WTC11 (cell line): ENCODE measurements at regions not wholly inside any gene's neighbourhood (a gene's known extent, or its start where the extent isn't known, plus 50 kb on each side); places are given as distances from the start of the nearest gene placed in this dataset.

Source experiments
- ATAC-seq: fragments of 200-7000 bp; cut with Tn5 transposase; 2 replicates; pipeline ENCODE4 v1.10.0; 2021; ENCODE audit warnings: mild to moderate bottlenecking, moderate library complexity
- CTCF ChIA-PET: fragments of 300-600 bp; sonication (Branson Sonifier 250); formaldehyde crosslinking; loops from one replicate; lab custom pipeline; 2021; ENCODE audit warnings: antibody characterized with exemption; lab: Charles Lee
- POLR2A ChIA-PET: fragments of 350-600 bp; sonication (Branson Sonifier 250); formaldehyde crosslinking; loops from one replicate; lab custom pipeline; 2021; ENCODE audit warnings: antibody characterized with exemption; lab: Charles Lee
- DNase-seq: peaks from one replicate; pipeline ENCODE4 v3.0.0; 2021; ENCODE audit warnings: low spot score
- H3K27ac Mint-ChIP-seq: 2 replicates; pipeline ENCODE4 v1.8.0; 2021; ENCODE audit warnings: mixed read lengths
- H3K27me3 Mint-ChIP-seq: 2 replicates; pipeline ENCODE4 v1.8.0; 2021; ENCODE audit warnings: low read depth, mild to moderate bottlenecking, moderate library complexity, mixed read lengths
- H3K36me3 Mint-ChIP-seq: 2 replicates; pipeline ENCODE4 v1.8.0; 2021; ENCODE audit warnings: mixed read lengths
- H3K4me1 Mint-ChIP-seq: 2 replicates; pipeline ENCODE4 v1.8.0; 2022; ENCODE audit warnings: mixed read lengths
- H3K4me3 Mint-ChIP-seq: 2 replicates; pipeline ENCODE4 v1.8.0; 2021; ENCODE audit warnings: mild to moderate bottlenecking, moderate library complexity, mixed read lengths
- H3K9me3 Mint-ChIP-seq: 2 replicates; pipeline ENCODE4 v1.8.0; 2021; ENCODE audit warnings: mixed read lengths
- CBFB ChIP-seq: sonication (generic); formaldehyde crosslinking; IDR thresholded peaks from 2 replicates; pipeline ENCODE4 v1.8.1; 2022; ENCODE audit warnings: mild to moderate bottlenecking, low read depth, missing genetic modification reagents
- CREM ChIP-seq: sonication (generic); formaldehyde crosslinking; IDR thresholded peaks from 2 replicates; pipeline ENCODE4 v1.8.1; 2022; ENCODE audit warnings: mild to moderate bottlenecking, missing genetic modification reagents, moderate library complexity
- FOXK1 ChIP-seq: sonication (generic); formaldehyde crosslinking; IDR thresholded peaks from 2 replicates; pipeline ENCODE4 v1.8.0; 2022; ENCODE audit warnings: mild to moderate bottlenecking, moderate library complexity, missing genetic modification reagents
- HMGA2 ChIP-seq: fragments of 250-450 bp; sonication (Bioruptor Pico); IDR thresholded peaks from 2 replicates; pipeline ENCODE4 v1.4.0; 2021; ENCODE audit warnings: mild to moderate bottlenecking, moderate library complexity
- JUN ChIP-seq: sonication (generic); formaldehyde crosslinking; IDR thresholded peaks from 2 replicates; pipeline ENCODE4 v1.8.0; 2023; ENCODE audit warnings: mild to moderate bottlenecking, missing genetic modification reagents
- MXD4 ChIP-seq: fragments of 250-450 bp; sonication (Bioruptor Pico); IDR thresholded peaks from 2 replicates; pipeline ENCODE4 v1.8.0; 2021; ENCODE audit warnings: mild to moderate bottlenecking, moderate library complexity, borderline replicate concordance
- MYBL2 ChIP-seq: sonication (generic); formaldehyde crosslinking; IDR thresholded peaks from 2 replicates; pipeline ENCODE4 v1.8.1; 2023; ENCODE audit warnings: mild to moderate bottlenecking, moderate library complexity, missing genetic modification reagents
- NR1H2 ChIP-seq: sonication (generic); formaldehyde crosslinking; IDR thresholded peaks from 2 replicates; pipeline ENCODE4 v1.9.0; 2021; ENCODE audit warnings: mild to moderate bottlenecking, moderate library complexity, missing genetic modification reagents
- RORB ChIP-seq: fragments of 250-450 bp; sonication (Bioruptor Pico); IDR thresholded peaks from 2 replicates; pipeline ENCODE4 v1.9.0; 2021; ENCODE audit warnings: mild to moderate bottlenecking
- TCF7 ChIP-seq: sonication (generic); formaldehyde crosslinking; IDR thresholded peaks from 2 replicates; pipeline ENCODE4 v1.8.0; 2022; ENCODE audit warnings: mild to moderate bottlenecking, low read depth, missing genetic modification reagents, moderate library complexity
- TEAD1 ChIP-seq: sonication (generic); formaldehyde crosslinking; IDR thresholded peaks from 2 replicates; pipeline ENCODE4 v1.8.0; 2022; ENCODE audit warnings: mild to moderate bottlenecking, missing genetic modification reagents
- TEAD4 ChIP-seq: sonication (generic); formaldehyde crosslinking; IDR thresholded peaks from 2 replicates; pipeline ENCODE4 v1.8.0; 2022; ENCODE audit warnings: mild to moderate bottlenecking, missing genetic modification reagents
- ZNF263 ChIP-seq: sonication (generic); formaldehyde crosslinking; IDR thresholded peaks from 2 replicates; pipeline ENCODE4 v1.8.1; 2022; ENCODE audit warnings: low read depth, mild to moderate bottlenecking, moderate library complexity, missing genetic modification reagents
- ZNF317 ChIP-seq: sonication (generic); formaldehyde crosslinking; IDR thresholded peaks from 2 replicates; pipeline ENCODE4 v1.8.1; 2023; ENCODE audit warnings: low read depth, mild to moderate bottlenecking, moderate library complexity, missing genetic modification reagents, borderline replicate concordance
- ZNF671 ChIP-seq: fragments of 250-450 bp; sonication (Bioruptor Pico); IDR thresholded peaks from 2 replicates; pipeline ENCODE4 v1.8.0; 2021; ENCODE audit warnings: mild to moderate bottlenecking
- TF ChIP-seq, protein P1 (sequence below): sonication (generic); formaldehyde crosslinking; IDR thresholded peaks from 2 replicates; pipeline ENCODE4 v1.8.0; 2022; ENCODE audit warnings: mild to moderate bottlenecking, missing genetic modification reagents
- TF ChIP-seq, protein P2 (sequence below): sonication (generic); formaldehyde crosslinking; IDR thresholded peaks from 2 replicates; pipeline ENCODE4 v1.8.1; 2023; ENCODE audit warnings: mild to moderate bottlenecking, missing genetic modification reagents, borderline replicate concordance
- TF ChIP-seq, protein P3 (sequence below): fragments of 250-450 bp; sonication (Bioruptor Pico); IDR thresholded peaks from 2 replicates; pipeline ENCODE4 v1.9.0; 2021; ENCODE audit warnings: mild to moderate bottlenecking, borderline replicate concordance
- TF ChIP-seq, protein P4 (sequence below): fragments of 250-450 bp; sonication (Bioruptor Pico); IDR thresholded peaks from 2 replicates; pipeline ENCODE4 v2.1.2; 2022; ENCODE audit warnings: mild to moderate bottlenecking, moderate library complexity

DNA sequence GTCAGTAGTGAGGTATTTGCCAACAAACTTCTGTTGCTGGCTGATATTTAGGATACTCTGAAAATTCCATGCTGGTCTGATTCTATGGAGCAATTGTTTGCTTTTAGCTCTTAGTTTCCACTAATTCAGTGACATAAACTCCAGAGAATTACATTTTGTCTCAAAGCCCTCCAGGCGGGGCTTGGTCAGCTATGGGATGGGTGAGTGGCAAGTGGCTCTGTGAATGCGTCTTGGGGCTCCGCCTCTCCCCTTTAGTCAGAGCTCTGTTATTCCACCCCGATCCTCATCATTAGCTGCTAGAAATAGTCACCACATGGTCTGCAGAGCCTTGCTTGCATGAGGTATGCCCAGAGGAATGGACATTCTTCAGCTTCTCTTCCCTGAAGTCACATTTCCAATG is 540.6 kb downstream of the QKI start:
- CTCF ChIA-PET = interaction anchor here (0.5 to 1.4 kb wide), 2 partner anchors 9 to 509 kb away, joined by 4 to 5 read pairs; no protein-coding TSS in a partner anchor

DNA sequence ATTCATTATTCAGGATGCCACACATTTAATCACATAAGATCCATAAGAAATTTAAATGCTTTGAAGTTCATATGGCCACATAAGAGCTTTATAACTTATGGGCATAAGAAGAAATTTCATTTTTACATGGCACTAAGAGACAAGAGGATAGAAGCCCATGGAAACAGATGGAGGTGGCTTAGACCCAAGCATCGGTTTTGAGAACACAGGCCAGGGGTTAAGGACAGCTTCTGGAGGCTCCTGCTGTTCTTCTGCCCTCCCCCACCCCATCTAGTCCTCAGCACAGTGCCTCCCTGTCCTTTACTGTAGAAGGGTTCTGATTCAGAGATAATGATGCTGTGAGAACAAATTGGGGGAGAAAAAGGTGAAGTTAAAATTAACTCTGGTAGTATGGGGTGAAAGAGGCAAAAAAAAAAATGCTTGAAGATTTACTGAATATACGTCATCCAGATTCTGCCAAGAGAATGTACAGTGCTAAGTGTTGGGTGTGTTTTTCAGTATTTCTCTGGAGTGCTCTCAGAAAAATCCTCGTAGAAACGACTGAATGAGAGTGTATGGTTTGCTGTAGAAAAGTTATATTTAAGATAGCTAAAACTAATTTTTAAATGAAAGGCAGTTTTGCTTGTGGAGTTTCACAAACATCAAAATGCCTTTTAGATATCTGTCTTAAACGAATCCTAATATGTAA is 539.7 kb downstream of the QKI start:
- Mint-ChIP-seq H3K27ac (no peak overlapping the region), H3K4me3 (no peak overlapping the region), H3K27me3 (no peaks in the 10 kb centered on the region), H3K9me3 (no peaks in the 10 kb centered on the region), H3K36me3 (no peaks in the 10 kb centered on the region), H3K4me1 (peaks cover 62% of the 10 kb centered on the region)
- TF ChIP-seq NR1H2 (CRISPR knock-in tag) (no peak), CREM (CRISPR knock-in tag) (no peak), MYBL2 (CRISPR knock-in tag) (no peak), TEAD4 (CRISPR knock-in tag) (no peak), HMGA2 (CRISPR knock-in tag) (no peak), TCF7 (CRISPR knock-in tag) (no peak), JUN (CRISPR knock-in tag) (no peak)
- TF ChIP-seq, protein P1, sequence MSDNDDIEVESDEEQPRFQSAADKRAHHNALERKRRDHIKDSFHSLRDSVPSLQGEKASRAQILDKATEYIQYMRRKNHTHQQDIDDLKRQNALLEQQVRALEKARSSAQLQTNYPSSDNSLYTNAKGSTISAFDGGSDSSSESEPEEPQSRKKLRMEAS = no peak
- ATAC-seq (no peak), DNase-seq (no peak)
- POLR2A ChIA-PET = no interaction called here
- CTCF ChIA-PET = interaction anchor here (1.4 kb wide), 1 partner anchor 8 kb away, joined by 4 read pairs; no protein-coding TSS in a partner anchor

More for the DNA sequence above, 540.6 kb downstream of the QKI start:
- DNase-seq (no peak), ATAC-seq (no peak)
- no peaks in the 10 kb centered on the region for H3K36me3 Mint-ChIP-seq
- TF ChIP-seq, protein P2, sequence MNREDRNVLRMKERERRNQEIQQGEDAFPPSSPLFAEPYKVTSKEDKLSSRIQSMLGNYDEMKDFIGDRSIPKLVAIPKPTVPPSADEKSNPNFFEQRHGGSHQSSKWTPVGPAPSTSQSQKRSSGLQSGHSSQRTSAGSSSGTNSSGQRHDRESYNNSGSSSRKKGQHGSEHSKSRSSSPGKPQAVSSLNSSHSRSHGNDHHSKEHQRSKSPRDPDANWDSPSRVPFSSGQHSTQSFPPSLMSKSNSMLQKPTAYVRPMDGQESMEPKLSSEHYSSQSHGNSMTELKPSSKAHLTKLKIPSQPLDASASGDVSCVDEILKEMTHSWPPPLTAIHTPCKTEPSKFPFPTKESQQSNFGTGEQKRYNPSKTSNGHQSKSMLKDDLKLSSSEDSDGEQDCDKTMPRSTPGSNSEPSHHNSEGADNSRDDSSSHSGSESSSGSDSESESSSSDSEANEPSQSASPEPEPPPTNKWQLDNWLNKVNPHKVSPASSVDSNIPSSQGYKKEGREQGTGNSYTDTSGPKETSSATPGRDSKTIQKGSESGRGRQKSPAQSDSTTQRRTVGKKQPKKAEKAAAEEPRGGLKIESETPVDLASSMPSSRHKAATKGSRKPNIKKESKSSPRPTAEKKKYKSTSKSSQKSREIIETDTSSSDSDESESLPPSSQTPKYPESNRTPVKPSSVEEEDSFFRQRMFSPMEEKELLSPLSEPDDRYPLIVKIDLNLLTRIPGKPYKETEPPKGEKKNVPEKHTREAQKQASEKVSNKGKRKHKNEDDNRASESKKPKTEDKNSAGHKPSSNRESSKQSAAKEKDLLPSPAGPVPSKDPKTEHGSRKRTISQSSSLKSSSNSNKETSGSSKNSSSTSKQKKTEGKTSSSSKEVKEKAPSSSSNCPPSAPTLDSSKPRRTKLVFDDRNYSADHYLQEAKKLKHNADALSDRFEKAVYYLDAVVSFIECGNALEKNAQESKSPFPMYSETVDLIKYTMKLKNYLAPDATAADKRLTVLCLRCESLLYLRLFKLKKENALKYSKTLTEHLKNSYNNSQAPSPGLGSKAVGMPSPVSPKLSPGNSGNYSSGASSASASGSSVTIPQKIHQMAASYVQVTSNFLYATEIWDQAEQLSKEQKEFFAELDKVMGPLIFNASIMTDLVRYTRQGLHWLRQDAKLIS (CRISPR knock-in tag) = no peak
- no peak for TF ChIP-seq ZNF263 (CRISPR knock-in tag)
- TF ChIP-seq CBFB = no peak
- TF ChIP-seq TEAD1 = no peak
- TF ChIP-seq, protein P3, sequence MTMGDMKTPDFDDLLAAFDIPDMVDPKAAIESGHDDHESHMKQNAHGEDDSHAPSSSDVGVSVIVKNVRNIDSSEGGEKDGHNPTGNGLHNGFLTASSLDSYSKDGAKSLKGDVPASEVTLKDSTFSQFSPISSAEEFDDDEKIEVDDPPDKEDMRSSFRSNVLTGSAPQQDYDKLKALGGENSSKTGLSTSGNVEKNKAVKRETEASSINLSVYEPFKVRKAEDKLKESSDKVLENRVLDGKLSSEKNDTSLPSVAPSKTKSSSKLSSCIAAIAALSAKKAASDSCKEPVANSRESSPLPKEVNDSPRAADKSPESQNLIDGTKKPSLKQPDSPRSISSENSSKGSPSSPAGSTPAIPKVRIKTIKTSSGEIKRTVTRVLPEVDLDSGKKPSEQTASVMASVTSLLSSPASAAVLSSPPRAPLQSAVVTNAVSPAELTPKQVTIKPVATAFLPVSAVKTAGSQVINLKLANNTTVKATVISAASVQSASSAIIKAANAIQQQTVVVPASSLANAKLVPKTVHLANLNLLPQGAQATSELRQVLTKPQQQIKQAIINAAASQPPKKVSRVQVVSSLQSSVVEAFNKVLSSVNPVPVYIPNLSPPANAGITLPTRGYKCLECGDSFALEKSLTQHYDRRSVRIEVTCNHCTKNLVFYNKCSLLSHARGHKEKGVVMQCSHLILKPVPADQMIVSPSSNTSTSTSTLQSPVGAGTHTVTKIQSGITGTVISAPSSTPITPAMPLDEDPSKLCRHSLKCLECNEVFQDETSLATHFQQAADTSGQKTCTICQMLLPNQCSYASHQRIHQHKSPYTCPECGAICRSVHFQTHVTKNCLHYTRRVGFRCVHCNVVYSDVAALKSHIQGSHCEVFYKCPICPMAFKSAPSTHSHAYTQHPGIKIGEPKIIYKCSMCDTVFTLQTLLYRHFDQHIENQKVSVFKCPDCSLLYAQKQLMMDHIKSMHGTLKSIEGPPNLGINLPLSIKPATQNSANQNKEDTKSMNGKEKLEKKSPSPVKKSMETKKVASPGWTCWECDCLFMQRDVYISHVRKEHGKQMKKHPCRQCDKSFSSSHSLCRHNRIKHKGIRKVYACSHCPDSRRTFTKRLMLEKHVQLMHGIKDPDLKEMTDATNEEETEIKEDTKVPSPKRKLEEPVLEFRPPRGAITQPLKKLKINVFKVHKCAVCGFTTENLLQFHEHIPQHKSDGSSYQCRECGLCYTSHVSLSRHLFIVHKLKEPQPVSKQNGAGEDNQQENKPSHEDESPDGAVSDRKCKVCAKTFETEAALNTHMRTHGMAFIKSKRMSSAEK = no peak
- TF ChIP-seq ZNF317 (CRISPR knock-in tag) = no peak
- no peak for TF ChIP-seq RORB
- no peak for TF ChIP-seq MXD4
- TF ChIP-seq MYBL2 (CRISPR knock-in tag) = no peak
- TF ChIP-seq, protein P4, sequence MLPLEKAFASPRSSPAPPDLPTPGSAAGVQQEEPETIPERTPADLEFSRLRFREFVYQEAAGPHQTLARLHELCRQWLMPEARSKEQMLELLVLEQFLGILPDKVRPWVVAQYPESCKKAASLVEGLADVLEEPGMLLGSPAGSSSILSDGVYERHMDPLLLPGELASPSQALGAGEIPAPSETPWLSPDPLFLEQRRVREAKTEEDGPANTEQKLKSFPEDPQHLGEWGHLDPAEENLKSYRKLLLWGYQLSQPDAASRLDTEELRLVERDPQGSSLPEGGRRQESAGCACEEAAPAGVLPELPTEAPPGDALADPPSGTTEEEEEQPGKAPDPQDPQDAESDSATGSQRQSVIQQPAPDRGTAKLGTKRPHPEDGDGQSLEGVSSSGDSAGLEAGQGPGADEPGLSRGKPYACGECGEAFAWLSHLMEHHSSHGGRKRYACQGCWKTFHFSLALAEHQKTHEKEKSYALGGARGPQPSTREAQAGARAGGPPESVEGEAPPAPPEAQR = no peak
- TF ChIP-seq FOXK1 (CRISPR knock-in tag) = no peak
- TF ChIP-seq ZNF671 (CRISPR knock-in tag) = no peak
- H3K4me3 Mint-ChIP-seq = no peak overlapping the region
- H3K27ac Mint-ChIP-seq = no peak overlapping the region
- POLR2A ChIA-PET = no interaction called here
- no peaks in the 10 kb centered on the region for H3K9me3 Mint-ChIP-seq
- no peaks in the 10 kb centered on the region for H3K27me3 Mint-ChIP-seq
- peaks cover 69% of the 10 kb centered on the region for H3K4me1 Mint-ChIP-seq
